ENCODE measurements at regions not wholly inside any gene's neighbourhood (a gene's known extent, or its start where the extent isn't known, plus 50 kb on each side); places are given as distances from the start of the nearest gene placed in this dataset.
A peak's percentile ranks its signal among the peaks of the same experiment; 100 is the strongest.

DNA sequence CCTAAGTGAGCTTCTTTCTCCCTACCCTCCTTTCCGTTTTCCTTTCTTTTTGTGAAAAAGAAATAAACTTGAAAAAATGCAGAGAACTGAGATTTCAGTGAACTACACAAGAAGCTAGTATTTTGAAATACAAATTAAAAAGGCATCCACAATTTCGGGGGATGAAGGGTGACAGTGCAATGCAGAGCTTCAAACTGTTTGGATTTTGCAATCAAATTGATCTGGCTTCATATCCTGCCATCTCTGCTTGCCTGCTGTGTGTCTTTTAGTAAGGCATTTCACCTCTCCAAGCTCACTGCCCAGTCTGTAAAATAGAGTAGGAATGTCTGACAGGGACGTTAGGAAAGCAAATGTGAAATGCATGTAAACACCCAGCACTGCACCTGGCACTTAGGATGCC lies 258.0 kb downstream of the HACE1 start:
- Histone ChIP-seq H2AK5ac (ENCODE audit: low read length, severe bottlenecking) (no peak overlapping the region), H3K4me3 (ENCODE audit: insufficient read depth in 1 of 2, low read depth in 1 of 2, low read length in 2 of 2) (peak overlapping the region in 1 of 2 experiments; percentile 59), H3K9ac (ENCODE audit: low read length) (peak overlapping the region; percentile 10), H2AFZ (ENCODE audit: low read depth, low read length) (no peak overlapping the region), H3K23ac (ENCODE audit: low read length in 2 of 2) (no peak overlapping the region), H3K4ac (ENCODE audit: low read depth in 1 of 2, low read length in 2 of 2) (no peak overlapping the region), H3K14ac (ENCODE audit: low read length in 2 of 2) (no peak overlapping the region), H2BK15ac (ENCODE audit: low read depth, poor library complexity, severe bottlenecking) (no peak overlapping the region), H2BK5ac (ENCODE audit: low read depth, low read length, poor library complexity, severe bottlenecking) (no peak overlapping the region), H3K27ac (ENCODE audit: low read length, poor library complexity, severe bottlenecking) (no peak overlapping the region), H3K4me2 (ENCODE audit: low read length, poor library complexity, severe bottlenecking) (no peak overlapping the region), H2BK12ac (ENCODE audit: low read length in 2 of 2) (no peak overlapping the region), H3K79me1 (replicated peaks; ENCODE audit: low read length, poor library complexity, severe bottlenecking) (no peaks in the 10 kb centered on the region), H3K18ac (ENCODE audit: low read depth in 1 of 2, low read length in 2 of 2) (no peak overlapping the region), H3K4me1 (ENCODE audit: control insufficient read depth, insufficient read depth, low read depth, low read length) (no peaks in the 10 kb centered on the region), H3K36me3 (ENCODE audit: control insufficient read depth in 1 of 2, insufficient read depth in 2 of 2, low read depth in 1 of 2, low read length in 2 of 2) (no peaks in the 10 kb centered on the region), H2BK120ac (ENCODE audit: low read depth, low read length) (no peak overlapping the region), H3K27me3 (ENCODE audit: control insufficient read depth in 1 of 2, insufficient read depth in 1 of 2, low read length in 2 of 2) (no peaks in the 10 kb centered on the region), H3K9me3 (ENCODE audit: control insufficient read depth, low read length) (no peaks in the 10 kb centered on the region), H4K91ac (ENCODE audit: low read length) (no peak overlapping the region), H4K8ac (ENCODE audit: low read length) (no peak overlapping the region)
- WGBS, result 100% methylated on average over 1 of the region's 3 CpGs
- DNase-seq, result no peak

DNA sequence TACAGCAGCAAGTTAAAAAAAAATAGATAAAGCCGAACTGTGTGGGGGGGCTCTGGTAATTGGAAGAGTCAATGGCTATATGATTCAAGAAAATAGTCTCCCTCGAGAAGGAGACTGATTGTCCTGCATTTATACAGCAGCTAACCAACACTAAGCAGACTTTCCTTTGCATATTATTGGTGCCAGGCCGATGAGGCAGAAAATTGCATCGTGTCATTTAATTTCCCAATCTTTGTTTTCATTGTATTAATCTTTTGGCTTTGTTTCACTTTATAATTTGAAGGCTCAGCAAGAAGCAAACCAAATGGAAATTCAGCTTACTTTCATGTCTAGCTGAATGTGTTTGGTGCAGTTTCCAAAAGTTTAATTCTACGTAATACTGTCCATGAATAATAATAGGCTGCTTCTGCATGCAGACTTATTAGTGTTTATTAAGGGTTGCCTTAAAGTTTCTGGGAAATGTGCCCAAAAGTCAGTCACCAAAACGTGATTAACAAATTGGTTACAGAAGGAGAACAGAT lies 258.5 kb downstream of the HACE1 start:
- no peak overlapping the region for H2BK15ac ChIP-seq (ENCODE audit: low read depth, poor library complexity, severe bottlenecking)
- H3K9ac ChIP-seq (ENCODE audit: low read length), result peak overlapping the region; percentile 10
- no peak for DNase-seq
- no peak overlapping the region for H3K18ac ChIP-seq (ENCODE audit: low read depth in 1 of 2, low read length in 2 of 2)
- no peaks in the 10 kb centered on the region for H3K27me3 ChIP-seq (ENCODE audit: control insufficient read depth in 1 of 2, insufficient read depth in 1 of 2, low read length in 2 of 2)
- no peaks in the 10 kb centered on the region for H3K79me1 ChIP-seq (replicated peaks; ENCODE audit: low read length, poor library complexity, severe bottlenecking)
- H2AK5ac ChIP-seq (ENCODE audit: low read length, severe bottlenecking), result no peak overlapping the region
- no peak overlapping the region for H2BK5ac ChIP-seq (ENCODE audit: low read depth, low read length, poor library complexity, severe bottlenecking)
- no peaks in the 10 kb centered on the region for H3K4me1 ChIP-seq (ENCODE audit: control insufficient read depth, insufficient read depth, low read depth, low read length)
- H2BK120ac ChIP-seq (ENCODE audit: low read depth, low read length), result no peak overlapping the region
- no peak overlapping the region for H4K91ac ChIP-seq (ENCODE audit: low read length)
- peak overlapping the region in 1 of 2 experiments; percentile 59 for H3K4me3 ChIP-seq (ENCODE audit: insufficient read depth in 1 of 2, low read depth in 1 of 2, low read length in 2 of 2)
- no peaks in the 10 kb centered on the region for H3K36me3 ChIP-seq (ENCODE audit: control insufficient read depth in 1 of 2, insufficient read depth in 2 of 2, low read depth in 1 of 2, low read length in 2 of 2)
- no peaks in the 10 kb centered on the region for H3K9me3 ChIP-seq (ENCODE audit: control insufficient read depth, low read length)
- H3K27ac ChIP-seq (ENCODE audit: low read length, poor library complexity, severe bottlenecking), result no peak overlapping the region
- H3K14ac ChIP-seq (ENCODE audit: low read length in 2 of 2), result no peak overlapping the region
- no peak overlapping the region for H3K23ac ChIP-seq (ENCODE audit: low read length in 2 of 2)
- H3K4ac ChIP-seq (ENCODE audit: low read depth in 1 of 2, low read length in 2 of 2), result no peak overlapping the region
- 96% methylated on average over 3 of the region's 6 CpGs for WGBS
- no peak overlapping the region for H2AFZ ChIP-seq (ENCODE audit: low read depth, low read length)
- no peak overlapping the region for H3K4me2 ChIP-seq (ENCODE audit: low read length, poor library complexity, severe bottlenecking)
- H4K8ac ChIP-seq (ENCODE audit: low read length), result no peak overlapping the region
- H2BK12ac ChIP-seq (ENCODE audit: low read length in 2 of 2), result no peak overlapping the region

DNA sequence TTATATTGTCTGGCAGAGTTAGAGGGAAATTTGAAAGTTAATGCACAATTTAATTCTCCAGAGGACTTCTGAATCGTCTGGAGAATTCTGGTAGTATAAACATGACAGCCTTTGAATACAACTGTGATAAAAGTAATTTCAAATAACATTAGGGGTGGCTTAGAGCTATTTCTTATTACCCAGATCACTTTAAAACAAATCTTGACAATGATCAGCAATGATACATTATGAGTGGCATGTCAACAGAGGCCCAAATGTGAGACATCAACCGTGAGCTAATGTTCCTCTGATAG lies 259.1 kb downstream of the HACE1 start:
- Histone ChIP-seq H3K27me3 (ENCODE audit: control insufficient read depth in 1 of 2, insufficient read depth in 1 of 2, low read length in 2 of 2) (no peaks in the 10 kb centered on the region), H3K4me1 (ENCODE audit: control insufficient read depth, insufficient read depth, low read depth, low read length) (no peaks in the 10 kb centered on the region), H3K23ac (ENCODE audit: low read length in 2 of 2) (no peak overlapping the region), H2BK15ac (ENCODE audit: low read depth, poor library complexity, severe bottlenecking) (no peak overlapping the region), H3K14ac (ENCODE audit: low read length in 2 of 2) (no peak overlapping the region), H3K79me1 (replicated peaks; ENCODE audit: low read length, poor library complexity, severe bottlenecking) (no peaks in the 10 kb centered on the region), H2BK120ac (ENCODE audit: low read depth, low read length) (no peak overlapping the region), H4K8ac (ENCODE audit: low read length) (no peak overlapping the region), H3K9me3 (ENCODE audit: control insufficient read depth, low read length) (no peaks in the 10 kb centered on the region), H3K27ac (ENCODE audit: low read length, poor library complexity, severe bottlenecking) (no peak overlapping the region), H3K18ac (ENCODE audit: low read depth in 1 of 2, low read length in 2 of 2) (no peak overlapping the region), H2AFZ (ENCODE audit: low read depth, low read length) (no peak overlapping the region), H3K9ac (ENCODE audit: low read length) (peak overlapping the region; percentile 10), H4K91ac (ENCODE audit: low read length) (no peak overlapping the region), H2AK5ac (ENCODE audit: low read length, severe bottlenecking) (no peak overlapping the region), H2BK5ac (ENCODE audit: low read depth, low read length, poor library complexity, severe bottlenecking) (no peak overlapping the region), H3K4me3 (ENCODE audit: insufficient read depth in 1 of 2, low read depth in 1 of 2, low read length in 2 of 2) (peak overlapping the region in 1 of 2 experiments; percentile 59), H2BK12ac (ENCODE audit: low read length in 2 of 2) (no peak overlapping the region), H3K4ac (ENCODE audit: low read depth in 1 of 2, low read length in 2 of 2) (no peak overlapping the region), H3K36me3 (ENCODE audit: control insufficient read depth in 1 of 2, insufficient read depth in 2 of 2, low read depth in 1 of 2, low read length in 2 of 2) (no peaks in the 10 kb centered on the region), H3K4me2 (ENCODE audit: low read length, poor library complexity, severe bottlenecking) (no peak overlapping the region)
- WGBS, result 100% methylated on average over 2 of the region's 2 CpGs
- no peak for DNase-seq

DNA sequence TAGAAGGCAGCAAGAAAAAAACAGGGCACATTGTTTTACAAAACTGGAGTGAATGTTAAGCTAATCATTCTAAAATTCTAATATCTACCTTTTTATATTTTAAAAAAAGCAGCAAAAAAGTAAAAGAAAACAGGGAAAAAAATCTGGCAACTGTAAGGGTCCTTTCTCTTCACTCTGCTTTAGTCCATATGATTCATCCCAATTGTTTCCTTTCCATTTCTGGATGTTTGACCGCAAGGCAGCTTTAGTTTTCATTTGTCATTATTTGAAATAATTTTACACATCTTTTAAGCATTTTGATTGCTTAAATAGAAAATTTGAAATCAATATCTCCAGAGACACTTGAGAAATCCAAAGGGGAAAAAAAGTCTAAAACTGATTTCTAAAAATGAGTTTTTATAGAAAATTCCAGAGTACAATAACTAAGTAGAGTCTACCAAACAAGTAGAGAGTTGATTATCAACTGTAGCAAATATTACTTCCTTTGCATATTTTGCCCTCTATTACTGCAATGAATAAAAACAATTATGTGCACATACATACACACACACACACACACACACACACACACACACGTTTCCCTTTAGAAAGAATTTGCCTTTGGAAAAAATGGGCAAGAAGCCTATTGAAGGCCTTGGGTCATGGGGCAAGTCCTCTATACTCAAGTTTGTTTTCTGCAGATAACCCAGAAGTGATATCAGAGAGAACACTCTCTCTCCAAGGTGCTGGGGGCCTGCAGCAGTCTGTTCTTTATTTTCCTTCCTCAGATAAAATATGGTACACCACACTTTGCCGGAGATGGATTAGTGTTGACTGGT lies 259.7 kb downstream of the HACE1 start:
- Histone ChIP-seq H2AK5ac (ENCODE audit: low read length, severe bottlenecking) (no peak overlapping the region), H3K4me2 (ENCODE audit: low read length, poor library complexity, severe bottlenecking) (no peak overlapping the region), H3K4ac (ENCODE audit: low read depth in 1 of 2, low read length in 2 of 2) (no peak overlapping the region), H3K9me3 (ENCODE audit: control insufficient read depth, low read length) (no peaks in the 10 kb centered on the region), H2BK120ac (ENCODE audit: low read depth, low read length) (no peak overlapping the region), H2AFZ (ENCODE audit: low read depth, low read length) (no peak overlapping the region), H3K27ac (ENCODE audit: low read length, poor library complexity, severe bottlenecking) (no peak overlapping the region), H3K79me1 (replicated peaks; ENCODE audit: low read length, poor library complexity, severe bottlenecking) (no peaks in the 10 kb centered on the region), H3K18ac (ENCODE audit: low read depth in 1 of 2, low read length in 2 of 2) (no peak overlapping the region), H4K8ac (ENCODE audit: low read length) (no peak overlapping the region), H2BK15ac (ENCODE audit: low read depth, poor library complexity, severe bottlenecking) (no peak overlapping the region), H3K14ac (ENCODE audit: low read length in 2 of 2) (no peak overlapping the region), H3K36me3 (ENCODE audit: control insufficient read depth in 1 of 2, insufficient read depth in 2 of 2, low read depth in 1 of 2, low read length in 2 of 2) (no peaks in the 10 kb centered on the region), H3K4me1 (ENCODE audit: control insufficient read depth, insufficient read depth, low read depth, low read length) (no peaks in the 10 kb centered on the region), H3K27me3 (ENCODE audit: control insufficient read depth in 1 of 2, insufficient read depth in 1 of 2, low read length in 2 of 2) (no peaks in the 10 kb centered on the region), H3K23ac (ENCODE audit: low read length in 2 of 2) (no peak overlapping the region), H4K91ac (ENCODE audit: low read length) (no peak overlapping the region), H2BK5ac (ENCODE audit: low read depth, low read length, poor library complexity, severe bottlenecking) (no peak overlapping the region), H2BK12ac (ENCODE audit: low read length in 2 of 2) (no peak overlapping the region), H3K4me3 (ENCODE audit: insufficient read depth in 1 of 2, low read depth in 1 of 2, low read length in 2 of 2) (no peak overlapping the region), H3K9ac (ENCODE audit: low read length) (no peak overlapping the region)
- DNase-seq, result no peak
- WGBS, result 86% methylated on average over 2 of the region's 3 CpGs

All from mesenchymal stem cell (in vitro differentiated cells and primary cell).